ENCODE measurements at regions not wholly inside any gene's neighbourhood (a gene's known extent, or its start where the extent isn't known, plus 50 kb on each side); places are given as distances from the start of the nearest gene placed in this dataset.

DNA sequence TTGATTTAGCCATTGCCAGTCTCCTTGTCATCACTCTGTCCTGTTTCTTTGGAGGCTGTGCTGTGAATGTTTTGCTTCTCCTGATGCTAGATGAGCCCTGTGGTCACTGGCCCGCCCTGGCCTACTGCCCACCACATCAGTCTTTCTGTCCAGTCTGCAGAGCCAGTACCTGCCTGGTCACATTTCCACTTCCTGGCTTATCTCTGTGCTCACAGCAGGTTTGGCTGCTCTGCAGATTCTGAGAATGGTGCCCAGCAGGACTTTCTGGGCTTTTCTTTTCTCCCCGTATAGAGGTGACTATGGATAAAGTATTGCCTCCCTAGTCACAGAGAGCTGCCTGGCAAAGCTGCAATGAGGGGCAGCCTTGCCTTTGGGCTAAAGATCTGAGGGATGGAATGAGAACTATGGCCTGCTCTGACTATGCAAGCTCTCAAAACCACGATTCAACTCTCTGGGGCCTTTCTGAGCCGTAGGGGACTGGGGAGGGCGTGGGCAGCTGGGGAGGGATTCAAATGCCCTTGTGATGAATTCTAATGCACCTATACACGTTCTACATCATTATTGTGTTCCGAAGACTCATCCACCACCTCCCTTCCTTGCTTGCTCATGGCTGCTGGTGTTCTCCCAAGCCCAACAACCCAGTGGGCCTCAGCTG, 410.4 kb upstream of the NPVF start:
- DNase-seq: no peak

DNA sequence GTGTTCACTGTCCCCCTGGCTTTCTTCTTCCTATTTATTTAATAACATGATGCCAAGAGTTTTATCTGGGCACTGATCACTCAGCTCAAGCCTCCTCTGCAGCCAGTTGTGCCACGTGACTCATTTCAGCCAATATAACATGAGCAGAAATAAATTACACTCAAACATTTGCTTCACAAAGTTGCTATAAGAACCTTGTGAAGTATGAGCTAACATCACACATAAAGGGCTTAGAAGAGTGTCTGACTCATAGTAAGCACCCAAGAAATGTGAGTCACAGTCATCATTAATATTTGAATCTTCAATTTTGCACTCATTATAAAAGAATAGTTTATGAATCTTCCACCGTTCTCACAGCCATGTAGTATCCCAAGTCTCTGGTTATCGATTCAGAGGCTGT, 414.6 kb upstream of the NPVF start:
- no peak for DNase-seq

DNA sequence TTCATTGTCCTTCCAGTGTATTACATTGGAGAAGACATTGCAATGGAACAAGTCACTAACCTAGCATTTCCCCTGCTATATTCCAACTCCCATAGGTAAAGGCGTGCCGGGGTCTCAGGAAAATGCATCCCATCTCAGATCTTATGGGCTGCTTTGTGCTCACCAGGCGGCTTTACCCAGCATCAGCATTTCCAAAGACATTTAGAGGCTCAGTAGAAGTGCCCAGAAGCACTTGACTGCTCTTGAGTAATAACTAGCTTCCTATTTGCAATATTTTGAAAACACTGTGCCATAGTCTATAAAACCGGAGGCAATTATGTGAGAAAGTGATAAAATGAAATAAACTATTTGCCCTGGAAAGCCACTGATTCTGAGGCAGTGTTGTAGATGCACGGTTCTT, 415.0 kb upstream of the NPVF start:
- no peak for DNase-seq

DNA sequence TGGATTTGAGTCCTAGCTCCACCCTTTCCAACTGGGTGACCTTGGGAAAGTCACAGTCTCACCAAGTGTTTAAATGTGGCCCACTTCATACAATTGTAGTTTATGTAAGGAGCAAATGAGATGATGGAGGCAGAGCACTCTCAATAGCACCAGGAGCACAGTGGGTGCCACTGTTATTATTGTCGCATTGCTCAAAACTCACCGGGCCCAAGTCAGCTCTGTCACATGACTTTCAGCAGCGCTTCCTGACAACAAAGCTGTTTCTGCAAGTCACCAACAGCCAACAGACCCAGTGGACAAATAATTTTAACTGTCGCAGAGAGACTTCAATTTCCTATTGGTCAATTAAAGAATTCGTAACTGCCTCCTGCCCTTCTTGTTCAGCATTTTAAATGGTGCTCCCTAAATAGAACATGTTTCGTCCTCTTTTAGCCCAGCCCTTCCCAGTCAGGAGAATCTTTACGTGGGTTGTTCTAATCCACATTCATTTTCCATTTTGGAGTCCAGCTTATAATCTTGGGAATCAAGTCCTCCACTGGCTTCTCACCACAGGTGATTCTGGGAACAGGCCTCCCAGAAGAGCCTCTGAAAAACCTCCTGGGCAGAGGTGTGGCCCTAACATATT, 415.6 kb upstream of the NPVF start:
- DNase-seq: no peak

DNA sequence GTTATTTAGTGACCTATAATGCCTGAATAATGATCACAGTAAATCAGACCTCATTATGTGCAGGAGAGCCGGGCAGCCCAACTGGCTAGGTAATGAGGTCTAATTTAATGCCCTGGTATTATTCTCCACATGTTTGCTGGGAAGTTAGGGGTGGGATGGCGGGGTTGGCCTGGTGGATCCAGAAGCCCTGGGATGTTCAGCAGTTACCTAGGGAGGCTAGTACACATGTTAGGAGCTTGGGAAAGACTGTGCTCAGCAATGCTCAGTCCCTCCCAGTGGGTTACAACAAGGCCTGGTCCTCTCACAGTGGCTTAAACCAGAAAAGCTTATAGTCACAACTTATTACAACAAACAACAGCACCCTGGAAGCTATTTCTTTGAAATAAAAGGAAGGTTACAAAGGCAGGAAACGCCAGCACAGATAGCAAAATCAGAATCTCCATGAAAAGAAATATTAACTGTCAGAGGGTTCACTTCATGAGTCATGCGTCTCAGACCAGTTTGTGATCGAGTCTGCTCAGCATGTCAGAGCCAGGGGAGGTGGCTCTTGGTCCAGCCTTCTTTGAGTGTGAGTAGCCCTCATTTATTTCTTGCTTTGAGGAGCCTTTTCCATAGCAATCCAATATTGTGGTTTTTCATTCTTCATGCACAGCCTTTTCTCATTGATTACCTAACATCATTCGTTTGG, 418.6 kb upstream of the NPVF start:
- no peak for DNase-seq

DNA sequence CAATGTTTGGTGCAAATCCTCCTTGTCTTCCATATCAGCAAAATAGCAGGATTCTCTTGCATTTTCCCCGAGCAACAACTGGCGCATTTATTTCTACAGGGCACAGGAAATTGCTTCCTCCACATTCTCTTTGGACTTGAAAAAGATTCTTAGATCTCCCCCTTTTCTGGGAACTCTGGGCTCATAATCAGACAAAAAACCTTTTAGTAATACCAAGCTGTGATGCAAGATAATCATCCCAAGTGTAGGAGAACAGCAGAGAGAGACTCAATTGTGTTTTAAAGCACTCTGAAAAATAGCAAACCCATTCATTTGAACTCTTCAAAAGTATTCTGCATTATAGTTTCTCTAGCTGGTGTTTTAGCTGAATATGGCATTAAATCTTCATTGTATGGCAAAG, 419.6 kb upstream of the NPVF start:
- DNase-seq: no peak

DNA sequence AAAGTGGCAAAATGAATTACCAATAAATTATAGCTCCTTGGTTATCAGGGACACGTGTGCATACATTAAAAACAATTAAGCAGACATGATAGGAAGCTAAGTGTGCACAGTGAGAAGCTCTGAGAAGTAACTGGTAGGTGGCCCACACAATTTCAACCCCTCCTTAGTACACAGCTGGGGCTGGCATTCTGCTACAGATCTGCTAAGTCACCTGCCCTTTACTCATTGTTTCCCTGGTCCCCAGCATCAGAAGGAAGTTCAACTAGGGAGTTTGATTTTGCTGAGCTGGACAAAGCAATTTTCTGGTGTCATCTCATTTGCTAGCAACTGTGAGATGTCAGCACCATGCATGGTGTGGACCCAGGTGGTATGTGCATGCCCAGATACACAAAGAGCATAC, 424.1 kb upstream of the NPVF start:
- DNase-seq: no peak

DNA sequence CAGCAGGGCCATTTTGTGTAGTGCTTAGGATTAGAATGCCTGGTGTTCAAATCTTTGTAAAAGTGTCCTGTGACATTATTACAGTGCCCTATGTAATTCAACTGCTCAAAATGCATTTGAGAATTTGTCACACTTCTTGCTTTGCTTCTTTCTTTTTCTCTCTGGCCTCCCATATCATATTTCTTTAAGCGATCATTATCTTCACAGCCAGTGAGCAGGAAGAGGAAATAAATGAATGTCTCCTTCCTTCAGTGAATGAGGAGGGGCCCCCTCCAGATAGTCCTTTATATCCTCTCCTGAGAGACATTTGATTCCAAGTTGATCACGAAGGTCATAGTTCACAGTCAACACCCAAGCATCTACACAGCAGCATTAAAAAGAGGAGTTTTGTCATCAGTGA, 425.1 kb upstream of the NPVF start:
- no peak for DNase-seq

DNA sequence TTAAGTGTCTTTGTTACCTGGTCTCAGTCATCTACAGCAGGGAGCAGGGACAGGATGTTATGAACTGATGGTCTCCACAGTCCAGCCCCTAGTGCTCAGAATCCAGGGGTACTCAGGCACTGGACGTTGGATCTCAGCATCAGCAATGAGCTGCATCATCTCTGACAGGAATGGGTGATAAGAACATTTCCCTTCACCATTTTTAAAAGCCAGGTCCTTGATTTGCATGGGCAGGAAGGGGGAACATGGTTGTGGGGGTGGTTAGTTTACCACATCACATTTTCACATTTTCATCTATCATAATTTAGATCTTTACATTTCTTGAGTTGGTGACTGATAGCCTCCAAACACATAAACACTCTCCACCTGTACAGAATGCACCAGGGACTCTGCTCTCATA, 427.8 kb upstream of the NPVF start:
- no peak for DNase-seq

DNA sequence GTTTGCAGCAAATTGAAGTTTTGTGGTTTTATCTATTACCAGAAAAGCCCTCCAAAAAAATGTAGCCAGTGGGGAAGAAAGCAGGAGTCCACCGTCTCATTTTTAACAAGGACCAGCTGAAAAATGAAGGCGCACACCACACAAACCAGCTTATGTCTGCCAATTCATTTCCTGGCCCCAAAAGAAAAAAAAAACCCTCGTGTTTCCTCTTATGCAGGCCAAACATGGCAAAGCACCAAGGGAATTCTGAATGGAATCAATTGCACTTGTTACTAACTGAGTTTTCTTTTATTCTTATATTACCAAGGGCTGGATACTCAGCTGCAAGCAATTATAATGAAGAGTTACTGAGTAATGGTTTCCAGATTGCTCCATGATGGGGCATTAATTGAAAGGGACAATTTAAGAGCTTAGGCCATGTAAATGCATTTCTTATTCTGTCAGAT, 428.3 kb upstream of the NPVF start:
- no peak for DNase-seq

DNA sequence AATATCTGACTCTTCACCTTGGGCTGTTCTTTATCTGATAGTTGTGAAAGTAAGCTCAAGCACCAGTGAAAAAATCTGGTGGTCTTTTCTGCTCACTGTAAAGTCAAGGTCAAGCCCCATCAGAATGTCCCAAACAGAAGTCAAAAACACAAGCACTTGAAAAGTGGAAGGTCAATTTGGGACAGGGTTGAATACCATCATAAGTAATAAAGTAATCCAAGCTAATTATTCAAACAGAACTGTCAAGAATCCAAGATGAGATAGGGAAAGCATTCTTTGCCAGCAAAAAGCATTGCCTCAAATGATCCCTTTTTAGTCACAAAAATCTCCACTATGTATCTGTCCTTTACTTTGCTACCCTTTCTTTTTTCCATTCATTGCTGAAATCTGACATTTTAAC, 430.1 kb upstream of the NPVF start:
- DNase-seq: no peak

DNA sequence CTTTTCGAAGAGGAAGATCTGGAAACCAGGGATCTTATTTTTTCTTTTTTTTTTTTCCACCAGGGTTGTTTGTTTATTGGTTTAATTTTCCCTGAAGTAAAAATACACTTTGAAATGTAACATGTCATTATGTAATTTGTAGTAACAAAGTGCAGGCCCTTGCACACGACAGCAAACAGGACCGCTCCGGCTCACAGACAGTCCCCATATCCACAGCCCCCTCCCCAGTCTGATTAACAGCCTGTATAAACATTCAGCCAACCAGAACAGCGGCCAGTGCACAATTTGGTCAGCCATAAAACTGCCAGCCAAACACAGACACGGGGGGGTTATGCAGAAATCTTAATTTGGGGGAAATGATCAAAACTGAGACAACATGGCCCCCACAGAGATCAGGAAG, 431.6 kb upstream of the NPVF start:
- no peak for DNase-seq

DNA sequence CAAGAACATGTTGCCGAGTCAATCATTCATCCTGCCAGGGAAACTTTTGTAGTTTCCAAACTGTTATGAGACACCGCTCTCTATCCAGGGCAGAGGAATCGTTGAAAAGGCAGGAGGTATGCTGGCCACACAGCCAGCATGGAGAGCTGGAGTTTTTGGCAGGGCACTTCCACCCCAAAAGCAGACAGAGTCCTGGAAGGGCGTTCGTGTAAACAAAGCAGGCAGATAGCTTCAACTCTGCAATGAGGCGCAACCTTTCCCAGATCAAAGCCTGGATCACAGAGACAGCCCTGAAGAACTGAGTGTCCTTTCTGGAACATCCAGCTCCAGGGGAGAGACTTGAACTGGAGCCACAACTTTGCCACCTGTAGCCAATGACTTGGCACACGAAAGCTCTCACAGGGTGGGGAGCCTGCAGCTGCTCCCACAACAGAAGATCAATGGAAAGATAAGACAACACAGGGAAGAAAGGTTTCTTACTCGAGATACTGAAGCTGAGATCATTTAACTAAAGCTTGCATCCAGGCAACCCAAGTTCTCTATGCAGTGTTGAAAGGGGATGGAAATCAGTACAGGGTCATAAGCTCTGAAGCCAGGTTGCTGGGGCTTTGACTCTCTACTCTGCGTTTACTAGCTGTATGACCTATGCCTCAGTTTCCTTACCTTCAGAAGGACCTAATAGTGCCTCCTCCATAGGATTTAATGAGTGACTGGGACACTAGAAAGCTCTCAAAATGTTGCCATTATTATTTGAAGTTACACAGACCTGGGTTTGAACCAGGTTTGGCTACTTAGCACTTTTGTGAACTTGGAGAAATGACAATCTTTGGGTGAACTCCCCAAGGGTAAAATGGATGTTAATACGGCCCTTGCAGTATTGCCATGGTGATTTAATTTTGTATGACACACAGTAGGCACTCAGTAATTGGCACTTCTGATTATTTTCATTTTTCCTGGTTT, 434.8 kb upstream of the NPVF start:
- DNase-seq: no peak

DNA sequence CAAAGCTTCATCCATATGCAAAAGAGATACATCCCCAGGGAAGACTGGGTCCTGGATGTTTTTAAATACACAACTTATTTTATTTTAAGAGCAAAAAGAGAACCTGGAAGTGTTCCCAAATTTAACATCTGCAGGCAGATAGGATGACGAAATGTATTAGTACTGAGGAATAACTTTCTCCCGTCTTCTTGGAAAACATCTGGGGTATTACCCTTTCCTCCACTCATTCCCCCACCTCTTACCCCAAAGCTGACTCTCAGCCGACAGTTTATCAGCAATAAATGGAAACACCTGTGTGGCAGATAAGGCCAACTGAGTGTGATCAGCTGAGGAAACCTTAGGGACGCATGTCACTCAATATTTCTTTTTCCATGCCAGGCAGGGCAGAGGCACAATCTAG, 435.6 kb upstream of the NPVF start:
- DNase-seq: no peak

DNA sequence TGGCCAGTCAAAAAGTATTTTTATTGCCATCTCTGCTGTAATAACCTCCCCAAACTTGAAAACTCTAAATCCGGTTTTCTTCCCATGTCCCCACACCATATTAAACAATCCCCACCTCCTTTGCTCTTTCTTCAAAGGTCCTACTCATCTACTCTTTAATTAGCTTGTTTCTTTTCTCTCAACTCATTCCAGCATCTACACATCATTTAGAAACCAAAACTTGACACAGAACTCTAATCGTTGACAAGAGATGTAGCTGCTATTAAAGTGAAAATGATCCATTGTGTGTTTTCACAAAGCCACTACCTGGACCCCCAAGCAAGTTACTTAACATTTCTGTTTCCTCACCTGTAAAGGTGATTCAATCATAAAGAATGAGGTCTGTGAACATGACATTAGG, 436.3 kb upstream of the NPVF start:
- DNase-seq: no peak

DNA sequence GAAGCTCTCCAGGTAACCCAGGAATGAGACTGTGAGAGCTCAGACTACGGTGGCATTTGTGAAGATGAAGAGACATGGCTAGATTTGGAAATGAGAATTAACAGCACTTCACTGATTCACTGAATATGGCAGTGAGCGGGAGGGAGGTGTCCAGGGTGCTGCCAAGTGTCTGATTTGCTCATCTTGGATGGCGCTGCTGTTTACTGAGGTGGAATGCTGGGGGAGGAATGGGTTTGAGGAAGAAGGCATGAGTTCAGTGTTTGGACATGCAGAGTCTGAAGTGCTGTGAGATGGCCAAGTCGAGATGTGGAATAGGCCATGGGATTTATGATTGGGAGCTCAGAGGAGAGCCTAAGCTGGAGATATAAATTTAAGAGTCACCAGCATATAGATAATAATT, 437.1 kb upstream of the NPVF start:
- DNase-seq: no peak

DNA sequence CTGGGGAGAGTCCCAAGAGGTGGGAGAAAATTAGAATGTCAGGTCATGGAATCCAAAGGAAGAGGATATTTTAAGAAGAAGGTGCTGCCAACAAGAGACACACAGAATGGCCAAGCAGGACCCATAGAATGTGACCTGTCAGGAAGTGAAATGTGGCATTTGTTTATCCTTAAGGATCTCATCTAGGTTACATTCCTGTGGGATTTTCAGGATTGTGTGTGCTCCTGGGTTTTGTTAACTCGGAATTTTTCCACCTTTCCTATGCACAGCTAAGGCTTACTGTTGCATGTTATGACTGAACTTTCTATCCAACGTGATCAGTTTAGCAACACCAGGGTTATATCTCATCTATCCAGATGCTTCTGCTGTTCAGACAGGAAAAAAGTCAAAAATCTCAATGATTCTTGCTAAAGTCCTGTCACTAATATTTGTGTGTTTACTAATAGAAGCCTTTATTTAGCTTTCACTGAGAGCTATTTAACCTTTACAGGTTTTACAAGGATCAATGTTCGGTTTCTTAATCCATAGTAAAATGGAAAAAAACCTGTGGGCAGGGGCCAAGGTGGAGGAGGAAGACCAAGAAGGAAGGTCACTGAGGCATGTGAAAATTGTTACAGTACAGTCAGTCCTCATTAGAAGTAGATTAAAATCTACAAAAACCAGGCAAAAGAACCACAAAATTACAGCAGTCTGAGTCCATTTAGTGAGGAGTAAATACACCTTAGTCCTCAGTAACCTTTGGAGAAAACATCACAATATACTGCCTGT, 437.8 kb upstream of the NPVF start:
- no peak for DNase-seq

DNA sequence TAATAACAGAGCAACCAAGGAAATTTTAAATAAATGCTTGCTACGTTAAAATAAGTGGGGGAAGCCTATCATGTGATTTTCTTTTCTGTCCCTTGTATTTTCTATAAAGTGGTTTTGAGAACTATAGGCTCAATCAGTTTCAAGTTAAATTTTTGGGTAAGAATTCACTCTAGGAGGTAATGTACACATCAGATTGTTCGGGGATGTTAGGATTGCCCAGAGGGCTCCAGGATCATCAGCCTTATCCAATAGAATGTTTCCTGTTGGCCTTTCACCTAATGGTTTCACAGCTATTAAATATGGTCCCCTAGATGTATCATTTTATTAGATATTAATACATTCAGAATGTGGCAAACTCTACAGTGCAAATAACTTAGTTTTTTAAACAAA, 438.4 kb upstream of the NPVF start:
- no peak for DNase-seq

DNA sequence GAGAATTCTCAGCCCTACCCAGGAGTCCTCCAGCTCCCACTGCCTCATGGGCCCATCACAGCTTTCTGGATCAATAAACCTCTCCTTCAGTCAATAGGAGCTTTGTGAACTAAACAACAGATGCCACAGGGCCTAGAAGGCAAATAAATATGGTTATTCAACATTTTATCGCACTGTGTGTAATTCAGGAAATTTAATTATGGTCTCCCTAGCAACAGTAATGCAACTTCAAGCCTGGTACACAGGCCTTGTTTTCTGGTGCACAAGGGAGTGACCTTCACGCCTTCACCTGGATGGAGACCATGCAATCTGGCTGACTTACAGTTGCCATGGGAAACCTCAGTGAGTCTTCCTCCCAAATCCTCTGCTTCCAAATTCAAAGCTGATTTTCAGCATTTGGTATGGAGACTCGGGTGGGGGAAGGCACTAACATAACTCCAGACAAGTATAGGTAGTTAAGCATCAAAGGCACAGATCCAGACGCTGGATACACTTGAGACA, 441.0 kb upstream of the NPVF start:
- DNase-seq: no peak

DNA sequence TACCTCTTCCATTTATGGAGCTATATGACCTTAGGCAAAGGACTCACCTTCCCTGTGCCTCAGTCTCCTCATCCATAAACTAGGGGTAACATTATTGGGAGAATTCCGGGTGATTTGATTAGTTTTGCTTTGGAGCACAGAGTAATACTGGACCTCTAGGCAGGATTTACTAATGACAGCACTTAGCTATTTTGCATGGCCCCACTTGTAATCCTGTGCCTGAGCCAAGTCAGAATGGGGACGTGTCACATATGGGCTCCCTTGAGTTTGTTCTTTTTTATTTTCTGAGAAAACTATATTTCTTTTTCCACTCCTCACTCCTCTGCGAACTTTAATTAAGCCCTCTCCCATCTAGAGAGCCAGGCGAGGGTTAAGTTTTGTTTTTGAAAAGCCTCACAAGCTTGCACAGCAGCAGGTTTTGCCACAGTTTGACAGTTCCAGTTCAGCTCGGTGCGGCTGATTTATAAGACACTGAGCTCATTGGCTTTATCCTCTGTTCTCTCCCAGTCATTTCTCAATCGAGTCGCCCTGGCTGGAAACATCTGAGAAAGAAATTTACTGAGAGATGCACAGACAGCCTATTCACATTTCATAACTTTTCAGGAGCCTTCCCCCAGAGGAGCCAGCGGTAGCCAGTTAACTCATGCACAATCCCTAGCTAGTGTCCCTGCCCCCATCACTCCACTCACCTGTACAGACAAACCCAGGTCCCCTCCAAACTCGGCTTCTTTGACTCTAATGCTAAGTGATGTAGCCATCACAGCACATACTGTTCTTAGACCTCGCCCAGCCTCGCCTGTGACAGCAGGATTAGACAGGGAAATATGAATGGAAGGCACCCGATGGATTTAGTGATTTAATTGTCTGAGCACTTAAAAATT, 441.9 kb upstream of the NPVF start:
- DNase-seq: no peak

DNA sequence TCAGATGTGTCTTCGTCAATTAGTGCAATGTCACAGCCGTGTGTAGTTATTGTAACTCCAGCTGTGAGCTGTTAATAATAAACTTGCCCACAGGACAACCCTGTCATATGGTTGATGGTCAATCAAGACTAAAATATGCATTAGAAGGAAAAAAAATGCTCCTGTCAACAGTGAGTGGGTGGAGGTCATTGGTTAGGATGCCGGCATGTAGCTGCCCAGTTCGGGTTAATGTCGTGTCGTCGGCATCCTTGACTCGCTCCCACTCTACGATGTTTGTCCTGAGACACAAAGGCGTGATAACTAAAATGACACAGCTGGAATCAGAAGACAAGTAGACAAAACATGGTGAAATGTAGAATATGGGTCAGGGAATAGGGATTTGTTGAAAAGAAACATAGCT, 442.8 kb upstream of the NPVF start:
- DNase-seq: no peak

All from CD4-positive, alpha-beta T cell treated with Interleukin-12 subunit alpha and Interleukin-12 subunit beta, for 1 hour (primary cell).